GM12892 (cell line): ENCODE measurements at regions not wholly inside any gene's neighbourhood (a gene's known extent, or its start where the extent isn't known, plus 50 kb on each side); places are given as distances from the start of the nearest gene placed in this dataset.

Experiments
- DNase-seq: peaks from one replicate; pipeline ENCODE4 v3.0.0; 2011; ENCODE audit not compliant: insufficient read length
- FAIRE-seq: peaks from 2 replicates; lab custom pipeline; 2011; peaks lifted over from hg19 to GRCh38; lab: Jason Lieb, UNC
- POLR2A ChIP-seq: IDR thresholded peaks from 2 replicates; pipeline ENCODE4 v1.6.1; 2011; ENCODE audit warnings: low read depth, low read length, control low read depth
- POLR2AphosphoS5 ChIP-seq: IDR thresholded peaks from 2 replicates; pipeline ENCODE4 v1.6.1; 2011; ENCODE audit warnings: low read depth, low read length, control low read depth
- TAF1 ChIP-seq: IDR thresholded peaks from 2 replicates; pipeline ENCODE4 v1.6.1; 2011; ENCODE audit warnings: low read depth, mild to moderate bottlenecking, control low read depth, low read length, borderline replicate concordance

GRCh38 chr3:31140470-31140869 lies 246.0 kb upstream of the GADL1 start:
- FAIRE-seq: no peak
- TF ChIP-seq POLR2A (no peak), POLR2AphosphoS5 (no peak), TAF1 (no peak)

DNA sequence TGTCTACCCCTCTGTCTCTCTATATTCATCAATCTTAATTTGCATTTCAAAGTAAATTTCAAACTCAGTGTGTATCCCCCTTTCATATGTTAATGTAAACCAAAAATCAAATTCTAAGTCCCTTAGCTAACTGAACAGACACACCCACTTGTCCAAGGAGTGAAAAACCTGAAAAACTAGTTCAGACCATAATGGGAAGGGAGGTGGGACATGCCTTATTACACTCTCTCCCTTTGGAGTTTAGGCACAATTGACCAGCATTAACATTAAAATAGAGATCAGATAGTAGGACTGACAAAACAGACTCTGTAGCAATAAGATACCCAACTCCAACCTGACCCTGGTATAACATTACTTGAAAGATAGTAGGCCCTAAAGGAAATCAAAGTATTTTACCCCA lies 247.7 kb upstream of the GADL1 start:
- DNase-seq (no peak), FAIRE-seq (no peak)
- TF ChIP-seq POLR2AphosphoS5 (no peak), TAF1 (no peak), POLR2A (no peak)

More at GRCh38 chr3:31140470-31140869, 246.0 kb upstream of the GADL1 start:
- no peak for DNase-seq

GRCh38 chr3:31142543-31142942 lies 248.1 kb upstream of the GADL1 start:
- TF ChIP-seq TAF1 (no peak), POLR2AphosphoS5 (no peak), POLR2A (no peak)
- no peak for DNase-seq
- FAIRE-seq: no peak

- TF ChIP-seq TAF1 (no peak), POLR2AphosphoS5 (no peak), POLR2A (no peak)
- DNase-seq (no peak), FAIRE-seq (no peak)
Measured at GRCh38 chr3:31145062-31145461, 250.6 kb upstream of the GADL1 start.

DNA sequence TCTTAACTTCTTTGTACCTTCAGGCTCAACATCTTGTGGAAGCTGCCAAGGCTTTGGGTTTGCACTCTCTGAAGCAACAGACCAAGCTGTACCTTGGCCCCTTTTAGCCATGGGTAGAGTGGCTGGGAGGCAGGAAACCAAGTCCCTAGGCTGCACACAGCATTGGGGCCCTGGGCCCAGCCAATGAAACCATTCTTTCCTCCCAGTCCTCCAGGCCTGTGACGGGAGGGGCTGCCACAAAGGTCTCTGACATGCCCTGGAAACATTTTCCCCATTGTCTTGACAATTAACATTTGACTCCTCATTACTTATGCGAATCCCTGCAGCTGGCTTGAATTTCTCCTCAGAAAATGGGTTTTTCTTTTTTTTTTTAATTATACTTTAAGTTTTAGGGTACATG lies 253.1 kb upstream of the GADL1 start:
- TF ChIP-seq POLR2AphosphoS5 (no peak), POLR2A (no peak), TAF1 (no peak)
- FAIRE-seq (no peak), DNase-seq (no peak)

DNA sequence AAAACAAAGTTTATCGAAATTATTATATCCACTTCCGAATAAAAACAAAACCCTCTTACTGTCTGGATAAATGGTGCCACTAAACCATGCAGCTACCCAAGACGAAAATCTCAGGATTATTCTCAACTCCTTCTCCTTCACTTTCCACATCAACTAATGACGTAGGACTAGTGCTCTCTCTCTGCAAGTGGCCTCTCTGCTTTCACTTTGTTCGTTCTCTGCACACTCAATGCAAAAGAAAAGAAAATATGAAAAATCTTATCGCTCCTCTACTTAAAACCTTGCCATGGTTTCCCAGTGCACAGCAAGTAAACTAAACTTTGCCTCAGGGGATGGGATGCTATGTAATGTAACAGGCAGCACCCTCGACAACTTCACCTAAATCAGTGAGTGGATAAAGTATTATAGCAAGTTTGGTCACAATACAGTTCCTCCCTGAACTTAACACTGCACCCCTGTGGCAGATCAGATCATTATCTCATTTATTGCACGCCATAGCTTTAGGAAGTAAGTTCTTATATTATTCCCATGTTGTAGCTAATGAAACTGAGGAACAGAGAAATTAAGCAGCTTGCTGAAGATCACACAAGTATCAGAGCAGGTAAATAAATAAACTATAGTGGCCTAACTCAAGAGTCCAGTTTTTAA lies 262.7 kb upstream of the GADL1 start:
- FAIRE-seq (no peak), DNase-seq (no peak)
- TF ChIP-seq POLR2AphosphoS5 (no peak), TAF1 (no peak), POLR2A (no peak)

DNA sequence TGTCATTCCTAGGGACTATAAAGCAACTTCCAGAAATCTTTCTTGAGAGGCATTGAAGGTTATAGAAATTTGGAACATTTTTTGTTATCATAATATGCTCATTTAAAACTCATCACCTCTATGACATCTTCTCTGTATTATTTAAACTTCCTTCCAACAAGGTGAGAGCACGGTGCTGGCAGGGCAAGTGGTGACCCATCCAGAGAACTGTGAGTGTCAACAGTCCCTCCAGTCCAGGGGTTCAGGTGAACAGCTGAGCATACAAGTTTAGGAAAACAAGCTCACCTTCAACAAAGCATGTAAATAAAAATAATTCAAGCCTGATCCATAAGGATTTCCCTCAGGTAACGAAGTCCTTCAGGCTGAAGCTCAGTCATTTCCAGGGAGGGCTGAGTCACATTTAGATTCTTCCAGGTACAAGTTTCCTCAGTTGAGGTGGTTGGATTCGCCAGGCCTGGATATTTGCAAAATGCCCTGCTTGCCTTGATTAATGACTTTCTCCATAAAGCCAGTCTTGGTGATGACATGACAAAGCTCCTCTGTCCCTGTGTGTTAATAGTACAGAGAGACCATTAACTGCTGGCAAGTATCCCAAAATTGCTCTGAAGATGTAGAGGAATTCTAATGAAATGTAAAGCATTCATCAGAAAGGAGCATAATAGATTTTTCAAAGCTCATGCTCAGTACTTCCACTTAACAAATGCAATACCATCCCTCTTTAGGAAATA lies 263.6 kb upstream of the GADL1 start:
- no peak for TF ChIP-seq POLR2AphosphoS5
- no peak for TF ChIP-seq TAF1
- TF ChIP-seq POLR2A: no peak
- no peak for FAIRE-seq
- DNase-seq: no peak

DNA sequence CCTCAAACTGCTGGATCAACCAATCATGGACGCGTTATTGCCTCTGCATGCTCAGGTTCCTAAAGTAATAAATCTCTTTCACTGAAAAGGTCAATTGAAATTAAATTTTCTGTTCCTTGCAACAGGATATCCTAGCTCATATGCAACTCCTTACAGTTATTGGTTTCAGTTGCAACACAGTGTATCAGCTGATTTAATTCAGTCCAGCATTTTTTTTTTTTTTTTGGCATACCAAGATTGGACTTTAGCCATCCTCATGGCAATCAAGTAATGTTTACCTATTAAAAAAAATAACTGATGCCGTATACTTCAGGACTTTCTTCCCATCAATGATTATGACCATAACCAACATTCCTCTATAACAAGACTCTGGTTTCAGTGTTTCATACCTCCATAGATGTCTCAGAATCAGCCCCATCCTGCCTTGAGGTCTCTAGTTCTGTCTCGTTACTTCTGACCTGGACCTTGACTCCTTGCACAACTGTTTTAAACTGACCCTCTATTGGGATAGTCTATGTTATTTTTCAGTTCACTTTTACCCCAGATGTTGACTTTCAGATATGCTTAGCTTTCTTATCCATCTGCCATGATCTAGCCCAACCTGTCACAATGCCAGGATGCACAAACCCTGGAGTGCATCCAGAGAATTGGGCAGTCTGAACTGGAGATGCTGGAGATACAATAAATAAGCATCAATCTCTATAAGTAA lies 265.0 kb upstream of the GADL1 start:
- no peak for DNase-seq

GRCh38 chr3:31161889-31162288 lies 267.4 kb upstream of the GADL1 start:
- DNase-seq: no peak
- no peak for FAIRE-seq
- TF ChIP-seq TAF1 (no peak), POLR2A (no peak), POLR2AphosphoS5 (no peak)

More for the DNA sequence above, 265.0 kb upstream of the GADL1 start:
- TF ChIP-seq POLR2AphosphoS5 (no peak), TAF1 (no peak), POLR2A (no peak)
- FAIRE-seq: no peak

GRCh38 chr3:31164381-31164780 lies 269.9 kb upstream of the GADL1 start:
- FAIRE-seq: no peak
- no peak for DNase-seq
- TF ChIP-seq POLR2AphosphoS5 (no peak), TAF1 (no peak), POLR2A (no peak)

DNA sequence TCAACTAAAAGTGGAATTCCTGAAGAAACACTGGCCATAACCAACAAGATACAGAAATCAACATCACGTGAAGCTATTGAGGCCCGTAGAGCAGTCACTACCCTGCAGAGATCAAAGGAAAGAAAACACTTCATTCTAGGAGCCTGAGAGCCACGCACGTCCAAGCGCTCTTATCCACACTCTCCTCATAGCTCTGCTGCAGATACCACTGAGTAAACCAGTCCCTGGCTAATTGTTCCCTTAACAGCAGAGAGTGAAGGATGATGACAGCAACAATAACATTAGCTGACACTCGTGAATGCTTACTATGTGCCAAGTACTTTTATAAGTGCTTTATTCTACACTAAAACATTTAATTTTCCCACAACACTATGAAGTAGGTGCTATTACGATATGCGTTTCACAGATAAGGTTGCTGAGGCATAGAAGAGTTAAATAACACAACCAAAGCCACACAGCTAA lies 271.0 kb upstream of the GADL1 start:
- FAIRE-seq (no peak), DNase-seq (no peak)
- TF ChIP-seq POLR2A (no peak), TAF1 (no peak), POLR2AphosphoS5 (no peak)
